Urothelium cell line (cell line): ENCODE measurements at regions not wholly inside any gene's neighbourhood (a gene's known extent, or its start where the extent isn't known, plus 50 kb on each side); places are given as distances from the start of the nearest gene placed in this dataset.

Source experiments
- DNase-seq: peaks from one replicate; pipeline ENCODE4 v3.0.0; 2011; ENCODE audit warnings: low spot score, mixed read lengths
- FAIRE-seq: peaks from 2 replicates; lab custom pipeline; 2011; peaks lifted over from hg19 to GRCh38; lab: Jason Lieb, UNC

DNA sequence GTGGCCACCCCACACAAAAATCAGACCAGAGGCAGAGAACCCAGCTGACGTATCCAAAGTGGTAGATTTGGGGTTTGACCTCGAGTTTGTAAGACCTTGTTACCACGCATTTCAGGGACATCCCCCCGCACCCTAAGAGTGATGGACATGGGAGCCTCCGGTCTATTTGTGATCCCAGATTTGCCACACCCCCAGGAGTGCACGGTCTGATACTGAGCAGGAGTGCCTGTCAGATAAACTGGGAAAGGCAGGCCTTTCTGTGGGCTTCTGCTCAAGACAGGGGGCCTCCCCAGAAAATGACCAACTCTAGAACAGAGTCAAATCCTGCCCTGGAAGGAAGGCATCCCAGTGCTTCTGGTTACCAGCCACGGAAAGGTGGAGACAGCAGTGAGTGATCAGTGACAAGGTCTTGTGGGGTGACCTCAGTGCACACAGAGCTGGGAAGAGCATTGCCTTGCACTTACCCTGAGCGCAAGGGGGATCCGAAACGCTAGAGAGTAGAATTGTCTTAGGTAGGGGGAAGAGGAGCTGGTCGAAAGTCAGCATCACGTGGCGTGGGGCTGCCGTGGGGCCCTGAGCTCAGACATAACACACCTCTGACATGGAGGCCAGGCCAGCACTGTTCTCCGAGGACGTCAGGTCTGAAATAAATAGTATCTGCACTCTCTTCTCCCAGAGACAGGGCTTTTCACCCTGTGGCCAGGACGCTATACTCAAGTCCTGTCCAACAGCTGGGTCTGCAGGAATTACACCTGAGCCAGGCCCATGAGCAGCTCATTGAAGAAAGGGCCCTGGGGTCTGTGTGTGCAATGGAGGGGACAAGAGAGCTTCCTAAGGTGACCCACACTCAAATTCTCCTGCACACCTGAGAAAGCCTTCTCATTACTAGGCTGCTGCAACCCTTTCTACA lies 242.4 kb upstream of the SALL3 start:
- FAIRE-seq (no peak), DNase-seq (no peak)

GRCh38 chr18:78738076-78738690 lies 241.4 kb upstream of the SALL3 start:
- FAIRE-seq (peak; percentile 91), DNase-seq (no peak)

DNA sequence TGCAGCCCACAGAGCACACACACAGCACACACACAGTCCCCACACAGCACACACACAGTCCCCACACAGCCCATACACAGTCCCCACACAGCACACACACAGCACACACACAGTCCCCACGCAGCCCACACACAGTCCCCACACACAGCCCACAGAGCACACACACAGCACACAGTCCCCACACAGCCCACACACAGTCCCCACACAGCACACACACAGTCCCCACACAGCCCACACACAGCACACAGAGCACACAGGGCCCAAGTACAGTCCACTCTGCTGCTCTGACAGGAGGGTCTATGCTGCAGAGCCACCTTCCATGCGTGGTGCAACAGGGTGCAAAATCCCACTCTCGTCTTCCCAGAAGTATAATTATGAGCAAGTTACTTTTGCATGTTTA lies 240.5 kb upstream of the SALL3 start:
- peak; percentile 94 for FAIRE-seq
- no peak for DNase-seq

DNA sequence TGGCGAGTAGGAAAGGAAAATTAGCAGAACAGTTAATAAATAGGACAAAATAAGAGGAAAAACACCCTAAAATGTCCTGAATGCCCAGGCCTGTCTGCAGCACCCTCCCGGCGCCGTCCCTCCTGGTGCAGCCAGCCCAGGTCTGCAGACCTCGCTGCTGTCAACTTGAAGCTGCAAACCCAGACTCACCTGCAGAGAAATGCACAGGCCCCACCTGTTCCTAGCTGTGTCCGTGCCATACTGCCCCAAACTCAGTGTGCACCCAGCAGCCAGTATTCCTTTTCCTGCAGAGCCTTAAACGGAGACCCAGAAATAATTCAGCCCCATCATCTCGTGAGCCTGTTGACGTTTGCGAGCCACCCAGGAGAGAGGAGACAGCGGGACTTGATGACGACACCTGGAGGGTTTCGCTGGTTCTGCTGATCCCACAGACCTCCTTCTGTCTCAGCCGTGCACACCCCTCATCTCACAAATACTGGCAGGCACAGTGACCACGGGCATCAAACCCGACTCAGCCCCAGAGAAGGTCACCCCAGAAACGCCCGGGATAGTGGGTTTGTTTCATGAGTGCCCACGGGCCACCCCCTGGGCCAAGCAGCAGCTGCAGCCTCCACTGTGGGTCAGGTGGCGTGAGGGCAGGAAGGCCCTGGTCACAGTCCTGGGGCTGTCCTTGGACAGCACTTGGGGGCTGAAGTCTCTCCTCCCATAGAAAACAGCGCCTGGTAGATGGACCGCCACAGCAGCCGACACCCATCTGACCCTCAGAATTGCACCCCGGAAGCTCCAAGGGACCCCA lies 239.5 kb upstream of the SALL3 start:
- no peak for FAIRE-seq
- no peak for DNase-seq

DNA sequence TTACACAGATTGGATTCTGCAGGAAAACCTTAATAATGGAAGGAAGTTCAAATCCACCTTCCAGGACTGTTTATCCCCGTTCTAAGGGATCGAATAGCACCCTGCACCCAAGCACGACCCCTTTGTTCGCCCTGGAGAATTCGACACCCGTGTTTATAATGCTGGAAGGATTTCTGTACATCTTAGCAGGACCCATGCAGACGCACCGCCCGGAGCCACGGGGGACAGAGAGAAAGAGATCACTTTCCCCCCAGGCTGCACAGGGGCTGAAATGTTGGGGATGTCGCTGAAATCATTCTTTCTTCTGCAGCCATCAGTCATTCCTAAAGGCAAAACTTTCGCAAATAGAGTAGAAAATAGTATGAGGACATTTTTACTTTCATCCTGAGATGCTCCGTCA lies 238.7 kb upstream of the SALL3 start:
- no peak for FAIRE-seq

DNA sequence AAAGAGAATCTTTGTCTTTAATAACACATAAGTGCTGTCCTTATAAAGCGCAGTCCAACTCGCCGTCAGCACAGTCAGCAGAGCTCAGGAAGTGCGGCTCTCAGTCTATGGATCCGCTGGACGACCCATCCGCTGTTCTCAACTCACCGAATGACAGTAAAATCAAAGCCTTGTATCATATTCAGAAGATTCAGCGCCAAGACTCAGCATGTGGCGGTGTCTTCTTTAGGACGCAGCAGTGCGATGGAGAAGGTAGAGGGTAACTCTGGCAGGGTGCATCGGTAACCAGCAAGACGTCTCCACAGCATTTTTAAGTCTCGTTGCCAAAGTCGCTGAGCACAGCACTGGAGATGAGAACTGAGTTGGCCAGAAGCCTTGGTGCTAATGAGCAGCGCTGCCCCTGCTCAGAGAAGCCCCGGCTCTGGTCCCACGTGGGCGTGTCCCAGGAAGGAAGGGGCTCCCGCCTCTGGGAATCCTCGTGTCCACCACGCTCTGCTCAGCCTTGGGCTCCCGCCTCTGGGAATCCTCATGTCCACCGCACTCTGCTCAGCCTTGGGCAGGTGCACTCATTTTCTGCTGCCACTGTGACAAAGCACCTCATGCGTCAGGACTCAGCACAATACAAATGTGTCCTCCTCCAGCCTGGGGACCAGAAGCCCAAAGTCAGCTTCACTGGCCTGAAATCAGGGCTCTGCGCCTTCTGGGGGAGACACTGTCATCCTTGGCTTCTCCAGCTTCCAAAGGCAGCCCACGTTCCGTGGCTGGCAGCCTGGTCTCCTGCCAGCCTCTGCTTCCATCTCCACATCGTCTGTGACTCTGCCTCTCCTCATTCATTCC lies 238.0 kb upstream of the SALL3 start:
- DNase-seq (no peak), FAIRE-seq (no peak)

More for the DNA sequence above, 238.7 kb upstream of the SALL3 start:
- no peak for DNase-seq

GRCh38 chr18:78742218-78742745 lies 237.3 kb upstream of the SALL3 start:
- no peak for FAIRE-seq

DNA sequence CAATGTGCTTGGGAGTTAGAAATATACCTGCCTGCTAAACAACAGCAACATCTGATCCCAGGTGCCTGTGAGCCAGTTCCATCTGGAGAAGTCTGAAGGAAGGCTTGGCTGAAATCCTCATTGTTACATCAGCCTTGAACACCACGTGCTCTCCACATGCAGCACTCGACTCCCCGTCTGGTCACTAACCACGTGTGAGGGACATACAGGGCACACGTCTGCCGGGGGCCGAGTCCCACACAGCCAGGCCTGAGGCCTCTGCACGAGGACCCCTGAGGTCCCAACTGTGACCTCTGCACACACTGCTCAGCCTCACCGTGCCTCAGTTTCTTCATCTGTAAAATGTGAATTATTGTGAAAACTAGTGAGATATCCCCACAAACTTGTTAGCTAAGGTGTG lies 236.5 kb upstream of the SALL3 start:
- no peak for FAIRE-seq
- DNase-seq = no peak

More at GRCh38 chr18:78742218-78742745, 237.3 kb upstream of the SALL3 start:
- DNase-seq = no peak

DNA sequence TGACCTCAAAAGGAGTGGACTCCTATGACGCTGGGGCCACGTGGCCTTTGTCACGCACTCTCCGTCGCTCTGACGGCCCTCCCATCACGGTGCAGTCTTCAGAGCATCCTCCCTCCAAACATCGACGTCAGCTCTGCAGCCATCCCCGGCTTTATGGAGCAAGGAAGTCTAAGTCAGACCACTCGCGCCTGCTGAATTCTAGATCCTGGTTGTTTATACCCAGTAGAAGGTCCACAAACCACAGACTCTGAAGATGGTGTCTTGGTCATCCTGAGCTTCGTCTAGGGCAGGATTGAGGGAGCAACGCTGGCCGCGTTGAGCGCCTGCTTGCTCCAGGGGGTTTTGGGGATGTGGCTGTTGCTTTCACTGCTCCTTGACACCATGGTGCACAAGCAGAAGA lies 228.0 kb upstream of the SALL3 start:
- DNase-seq = no peak
- FAIRE-seq = no peak

DNA sequence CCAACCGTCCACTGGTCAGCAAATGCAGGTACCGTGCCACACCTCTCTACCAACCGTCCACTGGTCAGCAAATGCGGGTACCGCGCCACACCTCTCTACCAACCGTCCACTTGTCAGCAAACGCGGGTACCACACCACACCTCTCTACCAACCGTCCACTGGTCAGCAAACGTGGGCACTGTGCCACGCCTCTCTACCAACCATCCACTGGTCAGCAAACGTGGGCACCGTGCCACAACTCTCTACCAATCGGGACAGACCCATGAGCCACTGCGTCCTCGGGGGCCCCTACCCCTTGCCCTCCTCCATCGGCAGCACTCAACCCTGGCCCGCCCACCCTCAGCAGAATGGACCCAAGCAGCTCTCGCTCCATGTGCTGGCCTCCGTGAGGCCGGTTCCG lies 226.4 kb upstream of the SALL3 start:
- FAIRE-seq (no peak), DNase-seq (no peak)

DNA sequence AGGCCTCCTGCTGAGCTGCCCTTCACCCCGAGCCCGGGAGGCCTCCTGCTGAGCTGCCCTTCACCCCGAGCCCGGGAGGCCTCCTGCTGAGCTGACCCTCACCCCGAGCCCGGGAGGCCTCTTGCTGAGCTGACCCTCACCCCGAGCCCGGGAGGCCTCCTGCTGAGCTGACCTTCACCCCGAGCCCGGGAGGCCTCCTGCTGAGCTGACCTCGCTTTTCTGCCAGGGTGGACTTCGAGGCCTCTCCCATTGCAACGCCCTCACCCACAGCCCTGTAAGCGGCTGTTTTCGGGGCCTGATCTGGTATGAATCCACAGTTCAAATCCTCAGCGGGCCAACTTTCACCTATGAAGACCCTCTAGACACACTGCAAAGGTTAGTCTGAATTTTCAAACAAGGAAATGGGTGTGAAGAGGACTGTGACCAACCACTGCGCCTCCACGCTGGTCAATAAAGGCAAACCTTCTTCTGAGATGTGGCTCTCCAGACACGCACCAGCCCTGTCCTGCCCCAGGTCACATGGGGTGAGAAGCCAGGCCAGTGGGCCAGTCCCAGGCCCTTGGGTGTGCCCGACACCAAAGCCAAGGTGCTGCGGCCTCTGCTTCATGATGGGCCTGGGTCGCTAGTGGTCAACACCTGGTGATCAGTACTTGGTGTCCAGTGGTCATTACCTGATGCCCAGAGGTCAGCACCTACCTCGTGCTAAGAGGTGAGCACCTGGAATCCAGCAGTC lies 225.1 kb upstream of the SALL3 start:
- DNase-seq = no peak

DNA sequence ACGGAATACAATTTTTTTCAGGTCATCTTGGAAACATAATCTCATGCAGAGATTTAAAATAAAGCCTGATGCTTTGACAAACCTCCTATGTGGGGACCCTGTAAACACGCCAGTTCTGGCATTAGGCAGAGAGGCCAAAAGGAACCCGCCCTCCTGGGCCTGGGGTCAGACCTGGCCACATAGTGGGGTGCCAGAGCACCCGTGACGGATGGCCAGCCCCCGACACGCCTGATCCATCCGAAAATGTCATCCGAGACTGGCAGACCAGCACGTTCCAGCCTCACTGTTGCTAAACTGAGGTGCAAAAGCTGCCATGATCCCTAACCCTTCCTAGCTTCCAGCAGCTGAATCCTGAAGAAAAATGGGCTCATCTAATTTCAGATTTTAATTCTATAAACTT lies 222.6 kb upstream of the SALL3 start:
- DNase-seq (no peak), FAIRE-seq (no peak)

More for the DNA sequence above, 225.1 kb upstream of the SALL3 start:
- FAIRE-seq = no peak

DNA sequence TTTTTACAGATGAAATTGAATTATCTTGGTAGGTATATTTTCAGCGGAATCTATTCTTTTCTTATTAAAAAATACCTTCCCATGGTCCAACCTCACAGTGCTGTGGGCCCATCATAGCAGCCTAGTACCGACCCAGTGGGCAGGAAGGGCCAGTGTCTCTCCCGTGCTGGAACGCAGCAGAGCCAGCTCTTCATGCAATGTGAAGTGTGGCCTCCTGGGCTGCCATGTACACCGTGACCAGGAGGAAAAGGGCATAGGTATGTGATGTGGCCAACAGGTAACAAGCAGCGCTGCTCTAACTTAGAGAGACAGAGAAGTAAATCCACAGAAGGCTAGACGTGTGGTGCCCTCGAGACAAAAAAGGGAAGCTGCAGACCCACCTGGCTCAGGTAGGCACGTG lies 221.1 kb upstream of the SALL3 start:
- no peak for DNase-seq

GRCh38 chr18:78762753-78763152 lies 216.9 kb upstream of the SALL3 start:
- no peak for FAIRE-seq
- no peak for DNase-seq

More for the DNA sequence above, 221.1 kb upstream of the SALL3 start:
- no peak for FAIRE-seq

DNA sequence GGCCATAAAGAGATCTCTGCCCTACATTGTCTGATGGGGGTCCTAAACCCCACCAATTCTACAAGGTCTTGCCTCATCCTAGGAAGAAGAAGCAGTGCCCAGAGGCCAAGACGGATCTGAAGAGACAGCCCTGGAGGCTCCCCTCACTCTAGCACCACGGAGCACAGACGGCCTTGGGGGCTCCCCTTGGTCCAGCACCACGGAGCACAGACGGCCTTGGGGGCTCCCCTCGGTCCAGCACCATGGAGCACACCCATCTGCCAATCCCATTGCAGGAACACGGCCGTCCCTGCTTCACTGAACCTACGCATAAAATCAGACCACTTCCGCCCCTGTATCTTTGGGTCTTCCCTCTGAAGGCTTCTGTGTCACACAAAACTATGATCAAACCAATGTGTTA lies 215.1 kb upstream of the SALL3 start:
- DNase-seq (no peak), FAIRE-seq (no peak)

DNA sequence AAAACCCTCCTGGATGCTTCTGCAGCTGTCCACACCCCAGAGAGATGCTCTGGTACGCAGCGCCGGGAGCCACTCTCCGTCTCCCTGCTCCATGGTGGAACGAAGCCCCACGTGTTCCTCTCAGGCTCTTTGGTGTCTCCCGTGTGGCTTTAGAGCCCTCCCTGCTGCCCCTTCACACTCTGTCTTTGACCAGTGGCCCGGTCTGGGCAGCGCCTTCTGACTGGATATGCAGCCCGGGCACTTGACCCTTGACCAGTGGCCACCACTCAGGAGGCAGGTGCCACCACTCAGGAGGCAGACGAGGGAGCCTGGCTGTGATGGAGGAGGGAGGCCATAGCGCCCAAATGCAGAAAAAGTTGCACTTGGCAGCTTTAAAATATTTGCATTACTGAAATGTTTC lies 214.5 kb upstream of the SALL3 start:
- DNase-seq = no peak
- FAIRE-seq = no peak

DNA sequence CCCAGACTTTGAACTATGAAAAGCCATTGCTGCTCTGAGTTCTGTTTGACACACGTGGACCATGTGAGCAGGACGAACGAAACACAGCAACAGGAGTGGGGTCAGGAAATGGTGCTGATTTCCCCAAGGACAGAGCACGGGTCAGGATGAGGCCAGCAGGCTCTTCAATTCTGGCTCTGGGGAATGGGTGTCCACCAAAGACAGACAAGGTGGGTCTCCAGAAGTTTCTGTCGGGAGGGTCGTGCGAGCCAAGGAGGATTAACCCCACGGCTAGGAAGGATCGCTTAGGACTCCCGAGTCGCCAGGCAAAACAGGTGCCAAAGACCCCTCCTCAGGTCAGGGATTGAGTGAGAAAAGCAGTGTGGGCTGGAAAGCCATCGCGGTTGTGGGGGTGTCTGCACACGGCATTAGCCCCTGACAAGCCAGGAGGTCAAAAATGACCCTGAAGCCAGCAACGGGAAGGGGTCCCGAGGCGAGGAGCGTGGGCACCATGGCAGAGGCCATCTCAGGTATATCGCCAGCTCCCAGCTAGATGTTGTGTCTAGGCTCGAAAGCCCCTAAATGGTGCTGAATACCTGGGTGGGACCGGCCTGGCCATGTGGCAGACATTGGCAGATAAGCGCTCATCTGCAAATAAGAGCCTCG lies 213.9 kb upstream of the SALL3 start:
- no peak for FAIRE-seq
- DNase-seq = no peak

GRCh38 chr18:78766651-78767533 lies 212.7 kb upstream of the SALL3 start:
- DNase-seq = no peak
- no peak for FAIRE-seq
